Peyer's patch (tissue), 4 donors: ENCODE measurements at regions not wholly inside any gene's neighbourhood (a gene's known extent, or its start where the extent isn't known, plus 50 kb on each side); places are given as distances from the start of the nearest gene placed in this dataset.

ENCODE experiments used
- DNase-seq, 3 donors: peaks; one replicate each; pipeline ENCODE4 v3.0.0-alpha.2; 2017 to 2019
- H3K27ac ChIP-seq, 4 donors: fragments of 200-600 bp; sonication (generic); one replicate each; pipeline ENCODE4 v1.5.1; 2016 to 2019
- H3K27me3 ChIP-seq, 2 donors: fragments of 200-600 bp; sonication (generic); one replicate each; pipeline ENCODE4 v1.5.1; 2019
- H3K36me3 ChIP-seq, 3 donors: fragments of 200-600 bp; sonication (generic); one replicate each; pipeline ENCODE4 v1.5.1; 2016 to 2019
- H3K4me1 ChIP-seq, 4 donors: fragments of 200-600 bp; sonication (generic); one replicate each; pipeline ENCODE4 v1.5.1; 2016 to 2019
- H3K4me3 ChIP-seq, 4 donors: fragments of 200-600 bp; sonication (generic); 1 replicate in 3 of 4; 2 replicates in 1 of 4; pipeline ENCODE4 v1.5.1; 2016 to 2019; ENCODE audit warnings: mild to moderate bottlenecking in 1 of 4
- H3K9me3 ChIP-seq, 4 donors: fragments of 200-600 bp; sonication (generic); one replicate each; pipeline ENCODE4 v1.5.1; 2016 to 2019; ENCODE audit warnings: mild to moderate bottlenecking in 1 of 4
- POLR2A ChIP-seq, 2 donors: fragments of 450-650 bp; IDR thresholded peaks; one replicate each; pipeline ENCODE4 v1.5.1; 2017; ENCODE audit warnings: antibody characterized with exemption in 2 of 2, mild to moderate bottlenecking in 2 of 2, moderate library complexity in 2 of 2
- TF ChIP-seq, protein P1 (sequence below), 6 experiments: fragments of 450-650 bp in 4 of 6; fragments of 200-600 bp in 2 of 6; sonication (generic) in 1 of 6; IDR thresholded peaks; one replicate each; pipeline ENCODE4 v1.5.1; 2017 to 2019; ENCODE audit warnings: antibody characterized with exemption in 6 of 6, mild to moderate bottlenecking in 3 of 6, moderate library complexity in 1 of 6

DNA sequence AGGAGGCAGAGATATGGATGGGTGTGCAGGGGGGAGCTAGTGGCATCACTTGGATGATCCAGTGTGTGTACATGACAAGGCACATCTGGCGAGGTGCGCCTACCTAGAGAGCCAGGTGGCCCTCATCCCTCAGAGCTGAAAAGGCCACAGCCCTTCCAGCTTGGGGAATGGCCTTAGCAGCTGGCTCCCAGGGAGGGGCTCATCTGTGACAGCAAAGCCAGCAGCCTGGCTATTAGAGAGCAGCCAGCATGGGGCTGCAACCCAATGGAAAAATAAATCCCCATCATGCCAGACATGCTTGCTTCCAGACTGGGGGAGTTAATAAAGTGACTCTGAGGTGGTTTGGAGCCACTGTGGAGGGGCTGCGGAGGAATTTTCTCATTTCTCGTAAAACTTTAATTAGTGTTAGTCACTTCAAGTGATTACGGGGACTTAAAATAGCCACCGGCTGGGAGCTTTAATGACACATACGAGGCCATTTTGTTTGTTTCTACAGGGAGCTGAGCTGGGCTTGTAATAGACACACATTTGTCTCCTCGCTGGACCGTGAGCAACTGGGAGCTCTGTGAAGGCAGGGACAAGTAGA, 111.2 kb upstream of the ALX4 start:
- no peaks in the 10 kb centered on the region for H3K9me3 ChIP-seq
- no peak overlapping the region for H3K4me3 ChIP-seq
- H3K4me1 ChIP-seq = no peaks in the 10 kb centered on the region
- H3K27me3 ChIP-seq = no peaks in the 10 kb centered on the region
- TF ChIP-seq POLR2A (IDR thresholded peaks at IDR 0.05) = no peak
- TF ChIP-seq, protein P1, sequence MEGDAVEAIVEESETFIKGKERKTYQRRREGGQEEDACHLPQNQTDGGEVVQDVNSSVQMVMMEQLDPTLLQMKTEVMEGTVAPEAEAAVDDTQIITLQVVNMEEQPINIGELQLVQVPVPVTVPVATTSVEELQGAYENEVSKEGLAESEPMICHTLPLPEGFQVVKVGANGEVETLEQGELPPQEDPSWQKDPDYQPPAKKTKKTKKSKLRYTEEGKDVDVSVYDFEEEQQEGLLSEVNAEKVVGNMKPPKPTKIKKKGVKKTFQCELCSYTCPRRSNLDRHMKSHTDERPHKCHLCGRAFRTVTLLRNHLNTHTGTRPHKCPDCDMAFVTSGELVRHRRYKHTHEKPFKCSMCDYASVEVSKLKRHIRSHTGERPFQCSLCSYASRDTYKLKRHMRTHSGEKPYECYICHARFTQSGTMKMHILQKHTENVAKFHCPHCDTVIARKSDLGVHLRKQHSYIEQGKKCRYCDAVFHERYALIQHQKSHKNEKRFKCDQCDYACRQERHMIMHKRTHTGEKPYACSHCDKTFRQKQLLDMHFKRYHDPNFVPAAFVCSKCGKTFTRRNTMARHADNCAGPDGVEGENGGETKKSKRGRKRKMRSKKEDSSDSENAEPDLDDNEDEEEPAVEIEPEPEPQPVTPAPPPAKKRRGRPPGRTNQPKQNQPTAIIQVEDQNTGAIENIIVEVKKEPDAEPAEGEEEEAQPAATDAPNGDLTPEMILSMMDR (IDR thresholded peaks at IDR 0.05) = no peak
- no peaks in the 10 kb centered on the region for H3K36me3 ChIP-seq
- no peak for DNase-seq
- H3K27ac ChIP-seq = no peak overlapping the region

DNA sequence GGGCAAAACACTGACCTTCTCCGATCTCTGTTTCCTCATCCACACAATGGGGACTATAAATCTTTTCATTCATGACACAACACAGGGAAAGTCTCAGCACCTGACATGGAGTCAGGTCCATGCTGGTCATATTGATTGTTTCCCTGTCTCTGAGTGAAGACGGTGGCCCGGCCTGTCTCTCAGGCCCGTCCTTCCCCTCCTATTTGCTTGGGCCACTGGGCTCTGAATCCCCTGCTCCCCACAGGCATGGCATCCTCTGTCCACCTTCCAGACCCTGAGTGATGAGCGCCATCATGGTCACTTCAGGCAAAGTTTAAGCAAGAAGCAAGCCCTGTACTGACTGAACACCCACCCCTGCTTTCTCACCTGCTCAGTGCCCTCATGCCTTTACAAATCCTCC, 113.3 kb upstream of the ALX4 start:
- no peaks in the 10 kb centered on the region for H3K27me3 ChIP-seq
- TF ChIP-seq, protein P1 (IDR thresholded peaks at IDR 0.05) = no peak
- TF ChIP-seq POLR2A (IDR thresholded peaks at IDR 0.05) = no peak
- H3K4me3 ChIP-seq = no peak overlapping the region
- H3K9me3 ChIP-seq = no peaks in the 10 kb centered on the region
- no peaks in the 10 kb centered on the region for H3K4me1 ChIP-seq
- no peak for DNase-seq
- no peaks in the 10 kb centered on the region for H3K36me3 ChIP-seq
- H3K27ac ChIP-seq = no peak overlapping the region

DNA sequence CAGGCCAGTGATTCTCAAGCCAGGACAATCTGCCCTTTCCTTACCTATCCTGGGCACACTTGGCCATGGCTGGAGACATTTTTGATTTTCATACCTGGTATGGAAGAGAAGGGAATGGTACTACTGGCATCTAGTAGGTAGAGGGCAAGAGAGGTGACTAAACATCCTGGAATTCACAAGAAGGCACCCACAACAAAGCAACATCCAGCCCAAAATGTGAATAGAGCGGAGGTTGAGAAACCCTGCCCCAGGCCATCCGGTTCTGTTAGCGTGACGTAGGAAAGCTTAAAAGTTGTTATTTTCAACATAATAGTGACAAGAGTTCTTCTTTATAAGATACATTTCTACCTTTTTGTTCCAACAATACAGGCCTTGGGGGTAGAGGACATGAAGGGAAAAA, 114.9 kb upstream of the ALX4 start:
- H3K4me3 ChIP-seq = no peak overlapping the region
- no peaks in the 10 kb centered on the region for H3K27me3 ChIP-seq
- no peaks in the 10 kb centered on the region for H3K9me3 ChIP-seq
- no peaks in the 10 kb centered on the region for H3K4me1 ChIP-seq
- DNase-seq = no peak
- H3K27ac ChIP-seq = no peak overlapping the region
- TF ChIP-seq, protein P1 (IDR thresholded peaks at IDR 0.05) = no peak
- TF ChIP-seq POLR2A (IDR thresholded peaks at IDR 0.05) = no peak
- no peaks in the 10 kb centered on the region for H3K36me3 ChIP-seq

DNA sequence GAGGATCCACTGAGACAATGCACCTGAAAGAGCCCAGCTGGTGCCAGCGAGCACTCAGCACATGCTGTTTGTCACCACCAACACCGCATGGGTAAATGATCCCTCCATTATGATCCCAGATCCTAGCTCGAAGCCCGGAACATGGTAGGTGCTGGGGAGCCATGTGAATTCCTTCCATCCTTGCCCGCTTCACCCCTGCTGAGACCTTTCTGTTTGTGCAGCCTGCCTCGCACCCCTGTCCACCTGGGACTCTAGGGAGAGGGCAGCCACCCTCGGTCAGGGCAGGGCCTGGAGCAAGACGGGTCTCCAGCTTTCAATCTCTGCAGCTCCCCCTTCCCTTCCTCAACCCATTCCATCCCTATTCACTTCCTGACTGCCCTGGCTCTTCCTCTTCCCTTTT, 116.2 kb upstream of the ALX4 start:
- H3K4me3 ChIP-seq = no peak overlapping the region

GRCh38 chr11:44426958-44427357, 117.0 kb upstream of the ALX4 start:
- H3K27ac ChIP-seq = no peak overlapping the region
- TF ChIP-seq, protein P1 (IDR thresholded peaks at IDR 0.05) = no peak
- TF ChIP-seq POLR2A (IDR thresholded peaks at IDR 0.05) = no peak
- H3K4me3 ChIP-seq = no peak overlapping the region
- DNase-seq = no peak
- H3K4me1 ChIP-seq = no peaks in the 10 kb centered on the region
- no peaks in the 10 kb centered on the region for H3K36me3 ChIP-seq
- H3K27me3 ChIP-seq = no peaks in the 10 kb centered on the region
- H3K9me3 ChIP-seq = no peaks in the 10 kb centered on the region

More for the DNA sequence above, 116.2 kb upstream of the ALX4 start:
- Histone ChIP-seq H3K27me3 (no peaks in the 10 kb centered on the region), H3K27ac (no peak overlapping the region), H3K9me3 (no peaks in the 10 kb centered on the region), H3K36me3 (no peaks in the 10 kb centered on the region), H3K4me1 (no peaks in the 10 kb centered on the region)
- TF ChIP-seq POLR2A (IDR thresholded peaks at IDR 0.05) = no peak
- TF ChIP-seq, protein P1 (IDR thresholded peaks at IDR 0.05) = no peak
- no peak for DNase-seq

- Histone ChIP-seq H3K9me3 (no peaks in the 10 kb centered on the region), H3K27ac (no peak overlapping the region), H3K4me3 (no peak overlapping the region), H3K36me3 (no peaks in the 10 kb centered on the region), H3K4me1 (no peaks in the 10 kb centered on the region), H3K27me3 (no peaks in the 10 kb centered on the region)
- DNase-seq = no peak
- TF ChIP-seq, protein P1 (IDR thresholded peaks at IDR 0.05) = no peak
- no peak for TF ChIP-seq POLR2A (IDR thresholded peaks at IDR 0.05)
Observed at GRCh38 chr11:44427432-44427831, 117.5 kb upstream of the ALX4 start.
